Hepatocyte (in vitro differentiated cells): ENCODE measurements at regions not wholly inside any gene's neighbourhood (a gene's known extent, or its start where the extent isn't known, plus 50 kb on each side); places are given as distances from the start of the nearest gene placed in this dataset.

ENCODE experiments used
- DNase-seq: peaks from one replicate; pipeline ENCODE4 v3.0.0-alpha.2; 2016; ENCODE audit warnings: low spot score
- H2AFZ ChIP-seq: fragments of 200-600 bp; sonication (generic); 2 replicates; pipeline ENCODE4 v1.6.0; 2016; ENCODE audit warnings: antibody characterized with exemption, mild to moderate bottlenecking
- H3K27ac ChIP-seq: fragments of 200-600 bp; sonication (generic); 2 replicates; pipeline ENCODE4 v1.5.1; 2016; ENCODE audit warnings: mild to moderate bottlenecking
- H3K27me3 ChIP-seq: fragments of 200-600 bp; sonication (generic); 2 replicates; pipeline ENCODE4 v1.6.1; 2016
- H3K36me3 ChIP-seq: fragments of 200-600 bp; sonication (generic); replicated peaks from 2 replicates; pipeline ENCODE4 v1.5.1; 2016; ENCODE audit warnings: low read depth; ENCODE audit not compliant: insufficient read depth
- H3K4me1 ChIP-seq: fragments of 200-600 bp; sonication (generic); 2 replicates; pipeline ENCODE4 v1.5.1; 2016; ENCODE audit warnings: mild to moderate bottlenecking, moderate library complexity; ENCODE audit not compliant: insufficient read depth
- H3K4me2 ChIP-seq: fragments of 200-600 bp; sonication (generic); 2 replicates; pipeline ENCODE4 v1.6.0; 2016
- H3K4me3 ChIP-seq: fragments of 200-600 bp; sonication (generic); 2 replicates; pipeline ENCODE4 v1.5.1; 2016; ENCODE audit warnings: mild to moderate bottlenecking
- H3K79me2 ChIP-seq: fragments of 200-600 bp; sonication (generic); 2 replicates; pipeline ENCODE4 v1.6.0; 2017; ENCODE audit warnings: mild to moderate bottlenecking
- H3K9me2 ChIP-seq: fragments of 200-600 bp; sonication (generic); replicated peaks from 2 replicates; pipeline ENCODE4 v1.6.0; 2017; ENCODE audit warnings: mild to moderate bottlenecking; ENCODE audit not compliant: insufficient read depth
- H3K9me3 ChIP-seq: fragments of 200-600 bp; sonication (generic); 2 replicates; pipeline ENCODE4 v1.5.1; 2016; ENCODE audit warnings: low read depth, mild to moderate bottlenecking
- H4K20me1 ChIP-seq: fragments of 200-600 bp; sonication (generic); 2 replicates; pipeline ENCODE4 v1.6.0; 2016; ENCODE audit warnings: mild to moderate bottlenecking; ENCODE audit not compliant: insufficient read depth, poor library complexity, severe bottlenecking
- EZH2 ChIP-seq: fragments of 200-600 bp; sonication (generic); IDR thresholded peaks from 2 replicates; pipeline ENCODE4 v1.6.1; 2016; ENCODE audit warnings: antibody characterized with exemption, mild to moderate bottlenecking, borderline replicate concordance
- EZH2phosphoT487 ChIP-seq: fragments of 200-600 bp; sonication (generic); IDR thresholded peaks from one replicate; pipeline ENCODE4 v1.6.1; 2018; ENCODE audit warnings: antibody characterized with exemption, mild to moderate bottlenecking, low read depth, moderate library complexity; ENCODE audit not compliant: unreplicated experiment, severe bottlenecking
- WGBS: methylation state at CpG from one replicate; pipeline ENCODE4 v1.1.6; 2016; ENCODE audit warnings: low lambda C conversion rate; ENCODE audit errors: missing lambda C conversion rate; 5-methylcytosine and 5-hydroxymethylcytosine counted together
- TF ChIP-seq, protein P1 (sequence below): fragments of 200-600 bp; sonication (generic); IDR thresholded peaks from 2 replicates; pipeline ENCODE4 v1.5.1; 2016; ENCODE audit warnings: antibody characterized with exemption, mild to moderate bottlenecking; ENCODE audit not compliant: poor library complexity

DNA sequence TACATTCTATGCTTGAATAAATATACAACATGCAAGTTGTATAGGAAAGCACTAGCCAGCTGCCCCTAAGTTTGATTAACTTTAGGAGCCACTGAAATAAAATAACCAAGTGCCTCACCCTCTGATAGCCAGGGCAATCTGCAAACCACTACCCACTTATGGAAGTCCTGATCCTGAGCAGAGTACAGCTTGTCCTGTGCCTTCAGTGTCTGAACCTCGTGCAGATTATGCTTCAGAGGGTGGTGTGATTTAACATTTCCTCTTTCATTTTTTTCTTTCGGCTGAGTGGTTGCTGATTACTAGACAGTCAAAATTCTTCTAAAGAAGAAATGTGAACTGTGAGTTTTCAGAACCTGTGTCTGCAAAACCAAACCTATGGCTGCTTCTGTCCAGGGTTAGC is 327.7 kb downstream of the PIK3R1 start:
- Histone ChIP-seq H3K79me2 (no peaks in the 10 kb centered on the region), H3K9me2 (no peaks in the 10 kb centered on the region), H3K27ac (peak overlapping the region; percentile 75), H3K4me2 (no peak overlapping the region), H3K27me3 (no peaks in the 10 kb centered on the region), H4K20me1 (no peaks in the 10 kb centered on the region), H2AFZ (no peak overlapping the region), H3K9me3 (no peaks in the 10 kb centered on the region), H3K4me3 (no peak overlapping the region), H3K36me3 (no peaks in the 10 kb centered on the region), H3K4me1 (peaks cover 20% of the 10 kb centered on the region)
- DNase-seq: no peak
- 60% methylated on average over 2 of the region's 2 CpGs for WGBS
- TF ChIP-seq EZH2phosphoT487 (no peak), EZH2 (no peak)
- TF ChIP-seq, protein P1, sequence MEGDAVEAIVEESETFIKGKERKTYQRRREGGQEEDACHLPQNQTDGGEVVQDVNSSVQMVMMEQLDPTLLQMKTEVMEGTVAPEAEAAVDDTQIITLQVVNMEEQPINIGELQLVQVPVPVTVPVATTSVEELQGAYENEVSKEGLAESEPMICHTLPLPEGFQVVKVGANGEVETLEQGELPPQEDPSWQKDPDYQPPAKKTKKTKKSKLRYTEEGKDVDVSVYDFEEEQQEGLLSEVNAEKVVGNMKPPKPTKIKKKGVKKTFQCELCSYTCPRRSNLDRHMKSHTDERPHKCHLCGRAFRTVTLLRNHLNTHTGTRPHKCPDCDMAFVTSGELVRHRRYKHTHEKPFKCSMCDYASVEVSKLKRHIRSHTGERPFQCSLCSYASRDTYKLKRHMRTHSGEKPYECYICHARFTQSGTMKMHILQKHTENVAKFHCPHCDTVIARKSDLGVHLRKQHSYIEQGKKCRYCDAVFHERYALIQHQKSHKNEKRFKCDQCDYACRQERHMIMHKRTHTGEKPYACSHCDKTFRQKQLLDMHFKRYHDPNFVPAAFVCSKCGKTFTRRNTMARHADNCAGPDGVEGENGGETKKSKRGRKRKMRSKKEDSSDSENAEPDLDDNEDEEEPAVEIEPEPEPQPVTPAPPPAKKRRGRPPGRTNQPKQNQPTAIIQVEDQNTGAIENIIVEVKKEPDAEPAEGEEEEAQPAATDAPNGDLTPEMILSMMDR: no peak

GRCh38 chr5:68544091-68544647 is 328.6 kb downstream of the PIK3R1 start:
- no peak for TF ChIP-seq EZH2phosphoT487
- TF ChIP-seq, protein P1: no peak
- TF ChIP-seq EZH2: no peak
- WGBS: 84% methylated on average over 8 of the region's 8 CpGs
- H3K36me3 ChIP-seq: no peaks in the 10 kb centered on the region
- H3K4me3 ChIP-seq: no peak overlapping the region
- H3K4me1 ChIP-seq: peaks cover 24% of the 10 kb centered on the region
- no peaks in the 10 kb centered on the region for H3K9me3 ChIP-seq
- H2AFZ ChIP-seq: no peak overlapping the region
- H4K20me1 ChIP-seq: no peaks in the 10 kb centered on the region
- H3K27ac ChIP-seq: peak overlapping the region; percentile 75
- DNase-seq: no peak
- no peaks in the 10 kb centered on the region for H3K27me3 ChIP-seq
- H3K79me2 ChIP-seq: no peaks in the 10 kb centered on the region
- H3K4me2 ChIP-seq: no peak overlapping the region
- no peaks in the 10 kb centered on the region for H3K9me2 ChIP-seq

GRCh38 chr5:68544648-68545552 is 329.3 kb downstream of the PIK3R1 start:
- Histone ChIP-seq H3K27me3 (no peaks in the 10 kb centered on the region), H3K9me2 (no peaks in the 10 kb centered on the region), H4K20me1 (no peaks in the 10 kb centered on the region), H3K9me3 (no peaks in the 10 kb centered on the region), H3K4me3 (no peak overlapping the region), H3K4me2 (no peak overlapping the region), H2AFZ (no peak overlapping the region), H3K27ac (peak overlapping the region; percentile 75), H3K79me2 (no peaks in the 10 kb centered on the region), H3K4me1 (peaks cover 29% of the 10 kb centered on the region), H3K36me3 (no peaks in the 10 kb centered on the region)
- DNase-seq: peak; percentile 49
- 78% methylated on average over 14 of the region's 14 CpGs for WGBS
- TF ChIP-seq, protein P1: no peak
- no peak for TF ChIP-seq EZH2
- no peak for TF ChIP-seq EZH2phosphoT487
